ENCODE measurements at regions not wholly inside any gene's neighbourhood (a gene's known extent, or its start where the extent isn't known, plus 50 kb on each side); places are given as distances from the start of the nearest gene placed in this dataset.

DNA sequence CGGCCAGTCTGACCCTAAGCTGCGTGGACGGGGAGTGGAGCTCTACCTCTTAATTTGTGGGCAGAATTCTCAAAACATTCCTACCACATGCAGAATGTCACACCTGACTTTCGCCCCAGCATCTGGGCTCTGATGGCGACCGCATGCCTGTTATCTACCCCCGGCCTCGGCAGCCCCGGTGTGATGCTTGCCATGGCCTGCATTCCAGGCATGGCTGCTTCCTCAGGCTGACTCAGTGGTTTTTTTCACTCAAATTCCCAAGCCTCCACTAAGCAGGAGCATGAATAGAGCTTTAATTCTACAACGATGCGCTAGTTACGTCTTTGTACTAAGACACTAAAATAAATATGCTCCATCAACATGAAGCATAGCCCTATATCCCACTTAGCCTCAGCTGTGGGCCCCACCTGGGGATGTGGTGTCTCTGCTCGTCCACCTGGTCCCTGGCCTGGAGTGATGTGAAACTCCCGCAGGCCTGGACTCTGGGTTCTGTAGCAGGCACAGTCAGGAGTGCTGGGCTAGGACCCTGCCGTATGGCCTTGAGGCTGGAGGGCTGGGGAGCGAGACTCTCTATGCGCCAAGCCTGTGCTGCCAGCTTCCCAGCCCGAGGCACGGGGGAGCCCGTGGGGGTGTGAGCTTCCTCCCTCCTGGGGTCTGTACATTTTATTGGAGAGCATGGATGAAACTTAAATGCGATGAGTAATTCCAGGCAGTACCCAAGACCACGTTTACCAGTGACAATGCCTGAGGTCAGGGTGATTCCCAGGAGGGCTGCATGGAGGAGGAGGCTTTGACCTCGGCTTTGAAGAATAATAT is 153.2 kb downstream of the CTTN start:
- no peaks in the 10 kb centered on the region for H3K9me3 ChIP-seq
- no peak overlapping the region for H3K4me3 ChIP-seq (ENCODE audit: low read depth, low read length)
- H3K36me3 ChIP-seq = no peaks in the 10 kb centered on the region
- H3K27me3 ChIP-seq = no peaks in the 10 kb centered on the region
- peaks cover 11% of the 10 kb centered on the region for H3K4me1 ChIP-seq
- no peak for DNase-seq
- TF ChIP-seq, protein P1, sequence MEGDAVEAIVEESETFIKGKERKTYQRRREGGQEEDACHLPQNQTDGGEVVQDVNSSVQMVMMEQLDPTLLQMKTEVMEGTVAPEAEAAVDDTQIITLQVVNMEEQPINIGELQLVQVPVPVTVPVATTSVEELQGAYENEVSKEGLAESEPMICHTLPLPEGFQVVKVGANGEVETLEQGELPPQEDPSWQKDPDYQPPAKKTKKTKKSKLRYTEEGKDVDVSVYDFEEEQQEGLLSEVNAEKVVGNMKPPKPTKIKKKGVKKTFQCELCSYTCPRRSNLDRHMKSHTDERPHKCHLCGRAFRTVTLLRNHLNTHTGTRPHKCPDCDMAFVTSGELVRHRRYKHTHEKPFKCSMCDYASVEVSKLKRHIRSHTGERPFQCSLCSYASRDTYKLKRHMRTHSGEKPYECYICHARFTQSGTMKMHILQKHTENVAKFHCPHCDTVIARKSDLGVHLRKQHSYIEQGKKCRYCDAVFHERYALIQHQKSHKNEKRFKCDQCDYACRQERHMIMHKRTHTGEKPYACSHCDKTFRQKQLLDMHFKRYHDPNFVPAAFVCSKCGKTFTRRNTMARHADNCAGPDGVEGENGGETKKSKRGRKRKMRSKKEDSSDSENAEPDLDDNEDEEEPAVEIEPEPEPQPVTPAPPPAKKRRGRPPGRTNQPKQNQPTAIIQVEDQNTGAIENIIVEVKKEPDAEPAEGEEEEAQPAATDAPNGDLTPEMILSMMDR (IDR thresholded peaks at IDR 0.05; ENCODE audit: low read depth, low read length) = no peak

DNA sequence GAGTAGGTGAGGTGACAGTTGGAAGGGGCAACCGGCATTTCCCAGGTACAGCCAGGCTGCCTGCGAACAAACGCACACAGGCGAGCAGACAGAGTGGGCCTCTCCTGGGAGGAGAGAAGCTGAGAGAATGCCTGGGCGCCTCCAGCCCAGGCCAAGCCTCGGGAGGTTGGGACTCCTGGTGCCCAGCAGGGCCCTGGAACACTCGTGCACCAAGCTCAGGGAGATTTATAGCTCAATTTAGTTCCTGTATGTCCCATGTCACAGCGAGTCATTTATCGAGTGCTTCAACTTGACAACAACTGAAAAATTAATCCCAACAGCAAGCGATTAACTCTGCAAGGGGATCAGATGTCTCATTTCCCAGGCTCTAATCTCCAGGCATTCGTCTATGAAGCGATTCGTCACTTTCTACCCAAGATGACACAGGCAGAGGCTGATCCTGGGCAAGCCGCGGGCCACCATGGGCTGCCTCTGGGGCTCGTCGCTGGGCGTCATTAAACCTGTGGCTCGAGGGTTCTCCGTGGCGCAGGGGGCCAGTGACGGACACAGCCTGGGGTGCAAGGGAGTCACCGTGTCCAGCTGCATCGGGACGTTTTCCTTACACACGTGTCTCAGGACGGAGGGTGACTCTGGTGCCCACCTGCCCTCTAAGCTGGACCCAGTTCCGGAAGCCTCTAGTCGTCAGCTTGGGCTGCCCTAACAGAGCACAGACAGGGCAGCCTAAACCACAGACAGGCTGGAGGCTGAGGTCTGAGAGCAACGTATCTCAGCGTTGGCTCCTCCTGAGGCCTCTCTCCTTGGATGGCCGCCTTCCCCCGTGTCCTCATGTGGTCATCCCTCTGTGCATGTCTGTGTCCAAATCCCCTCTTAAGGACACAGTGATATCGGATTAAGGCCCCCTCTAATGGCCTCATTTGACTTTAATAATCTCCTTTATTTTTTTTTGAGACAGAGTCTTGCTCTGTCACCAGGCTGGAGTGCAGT is 154.1 kb downstream of the CTTN start:
- H3K4me3 ChIP-seq (ENCODE audit: low read depth, low read length) = no peak overlapping the region
- no peaks in the 10 kb centered on the region for H3K9me3 ChIP-seq
- H3K36me3 ChIP-seq = no peaks in the 10 kb centered on the region
- no peaks in the 10 kb centered on the region for H3K27me3 ChIP-seq
- H3K4me1 ChIP-seq = peaks cover 10% of the 10 kb centered on the region
- TF ChIP-seq, protein P1 (IDR thresholded peaks at IDR 0.05; ENCODE audit: low read depth, low read length) = no peak
- no peak for DNase-seq

DNA sequence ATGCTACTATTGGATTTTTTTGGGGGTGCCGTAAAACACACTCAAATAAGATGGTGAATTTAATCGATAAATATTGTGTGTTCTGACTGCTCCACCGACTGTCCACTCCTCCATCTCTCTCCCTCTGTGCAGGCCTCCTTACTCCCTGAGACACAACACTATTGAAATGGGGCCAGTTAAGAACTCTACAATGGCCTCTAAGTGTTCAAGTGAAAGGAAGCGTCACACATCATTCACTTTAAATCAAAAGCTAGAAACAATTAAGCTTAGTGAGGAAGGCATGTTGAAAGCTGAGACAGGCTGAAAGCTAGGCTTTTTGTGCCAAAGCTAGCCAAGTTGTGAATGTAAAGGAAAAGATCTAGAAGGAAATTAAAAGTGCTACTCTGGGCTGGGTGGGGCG is 156.7 kb downstream of the CTTN start:
- no peaks in the 10 kb centered on the region for H3K4me1 ChIP-seq
- no peaks in the 10 kb centered on the region for H3K27me3 ChIP-seq
- DNase-seq = no peak
- H3K9me3 ChIP-seq = no peaks in the 10 kb centered on the region
- no peaks in the 10 kb centered on the region for H3K36me3 ChIP-seq
- TF ChIP-seq, protein P1 (IDR thresholded peaks at IDR 0.05; ENCODE audit: low read depth, low read length) = no peak
- H3K4me3 ChIP-seq (ENCODE audit: low read depth, low read length) = no peak overlapping the region

DNA sequence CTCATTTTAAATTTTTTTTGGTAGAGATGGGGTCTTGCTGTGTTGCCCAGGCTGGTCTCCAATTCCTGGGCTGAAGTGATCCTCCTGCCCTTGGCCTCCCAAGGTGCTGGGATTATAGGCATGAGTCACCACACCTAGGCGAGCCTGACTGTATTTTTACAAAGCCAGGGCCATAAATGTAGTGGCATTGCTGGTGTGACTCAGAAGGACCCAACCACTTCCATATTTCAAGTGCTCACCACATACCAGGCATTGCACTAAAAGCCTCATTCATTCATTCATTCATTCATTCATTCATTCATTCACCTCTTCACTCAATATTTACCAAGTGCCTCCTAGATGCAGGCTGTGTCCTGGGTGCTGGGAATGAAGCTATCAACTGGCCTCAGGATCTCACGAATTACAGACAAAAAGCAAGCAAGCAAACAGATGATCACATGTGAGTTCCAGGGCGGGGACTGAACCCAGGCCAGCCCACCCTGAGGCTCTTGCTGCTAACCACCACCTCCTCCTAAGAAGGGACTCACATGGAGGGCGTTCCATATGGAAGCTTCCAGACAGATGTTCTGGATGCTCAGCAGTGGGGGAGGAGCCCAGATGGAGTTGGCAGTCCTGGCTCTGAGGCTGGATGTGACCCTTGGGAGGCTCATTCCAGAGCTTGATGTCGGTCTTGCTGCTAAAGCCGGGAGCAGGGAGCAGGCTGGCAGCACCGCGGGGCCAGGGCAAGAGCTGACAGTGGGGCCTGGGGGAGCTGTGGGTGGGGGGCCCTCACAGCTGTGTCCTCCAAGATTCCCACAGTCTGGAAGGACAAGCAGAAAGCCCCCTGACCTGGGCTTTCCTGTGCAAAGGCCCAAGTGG is 158.8 kb downstream of the CTTN start:
- no peaks in the 10 kb centered on the region for H3K4me1 ChIP-seq
- no peaks in the 10 kb centered on the region for H3K36me3 ChIP-seq
- DNase-seq = no peak
- H3K9me3 ChIP-seq = no peaks in the 10 kb centered on the region
- H3K27me3 ChIP-seq = no peaks in the 10 kb centered on the region
- TF ChIP-seq, protein P1 (IDR thresholded peaks at IDR 0.05; ENCODE audit: low read depth, low read length) = no peak
- no peak overlapping the region for H3K4me3 ChIP-seq (ENCODE audit: low read depth, low read length)

DNA sequence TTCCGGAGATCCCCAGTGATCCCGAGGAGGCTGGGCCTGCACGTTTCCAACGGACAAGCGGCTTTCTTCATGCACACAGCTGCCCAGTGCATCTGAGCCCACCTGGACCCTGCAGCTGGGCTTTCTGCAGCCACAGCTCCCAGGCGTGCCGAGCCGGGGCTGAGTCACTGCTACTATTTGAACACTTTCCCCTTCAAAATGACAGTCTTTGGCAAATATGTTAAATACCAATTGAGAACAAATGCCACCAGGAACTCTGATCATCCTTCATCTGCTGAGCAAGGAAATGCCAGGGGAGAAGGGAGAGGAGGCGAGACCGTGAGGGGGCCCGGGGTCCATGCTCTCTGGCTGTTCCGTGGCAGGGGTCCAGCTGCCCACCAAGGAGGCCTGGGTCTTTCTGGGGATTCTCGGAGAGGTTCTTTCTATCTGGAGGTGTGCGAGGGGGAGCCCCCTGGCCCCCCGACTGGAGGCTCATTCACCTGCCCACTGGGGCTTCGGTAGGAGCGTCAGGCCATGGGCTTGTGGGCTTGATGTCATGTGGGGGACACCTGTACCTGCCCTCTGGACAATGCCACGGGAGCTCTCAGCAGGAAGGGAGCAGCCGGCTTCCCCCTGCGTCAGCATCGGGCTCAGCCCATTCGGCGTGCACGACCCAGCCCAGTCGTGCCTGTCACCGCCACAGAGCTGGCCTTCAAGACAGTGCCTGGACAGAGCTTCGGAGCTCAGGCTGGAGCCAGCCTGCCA is 159.6 kb downstream of the CTTN start:
- no peaks in the 10 kb centered on the region for H3K9me3 ChIP-seq
- TF ChIP-seq, protein P1 (IDR thresholded peaks at IDR 0.05; ENCODE audit: low read depth, low read length) = no peak
- no peaks in the 10 kb centered on the region for H3K27me3 ChIP-seq
- no peak for DNase-seq
- no peak overlapping the region for H3K4me3 ChIP-seq (ENCODE audit: low read depth, low read length)
- H3K36me3 ChIP-seq = no peaks in the 10 kb centered on the region
- no peaks in the 10 kb centered on the region for H3K4me1 ChIP-seq

All from BE2C (cell line).